ENCODE measurements at regions not wholly inside any gene's neighbourhood (a gene's known extent, or its start where the extent isn't known, plus 50 kb on each side); places are given as distances from the start of the nearest gene placed in this dataset.

DNA sequence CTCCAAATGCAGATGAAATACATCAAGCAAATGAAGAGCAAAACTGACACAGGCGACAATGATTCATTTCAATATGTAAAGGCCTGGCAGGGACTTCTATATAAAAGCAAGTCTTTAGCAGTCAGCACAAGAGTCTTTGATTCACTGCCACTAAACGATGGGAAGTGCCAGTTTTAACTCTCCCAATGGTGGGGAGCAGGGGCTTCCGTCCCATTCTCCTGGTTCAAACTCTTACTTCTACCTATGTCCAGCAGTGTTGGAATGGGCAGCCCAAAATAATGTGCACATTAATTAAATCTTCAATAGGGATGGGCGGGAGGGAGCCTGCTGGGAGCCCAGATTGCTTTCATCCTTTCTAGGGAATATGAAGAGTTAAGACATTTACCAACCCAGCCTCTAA is 97.5 kb upstream of the MDM1 start:
- TF ChIP-seq, protein P1, sequence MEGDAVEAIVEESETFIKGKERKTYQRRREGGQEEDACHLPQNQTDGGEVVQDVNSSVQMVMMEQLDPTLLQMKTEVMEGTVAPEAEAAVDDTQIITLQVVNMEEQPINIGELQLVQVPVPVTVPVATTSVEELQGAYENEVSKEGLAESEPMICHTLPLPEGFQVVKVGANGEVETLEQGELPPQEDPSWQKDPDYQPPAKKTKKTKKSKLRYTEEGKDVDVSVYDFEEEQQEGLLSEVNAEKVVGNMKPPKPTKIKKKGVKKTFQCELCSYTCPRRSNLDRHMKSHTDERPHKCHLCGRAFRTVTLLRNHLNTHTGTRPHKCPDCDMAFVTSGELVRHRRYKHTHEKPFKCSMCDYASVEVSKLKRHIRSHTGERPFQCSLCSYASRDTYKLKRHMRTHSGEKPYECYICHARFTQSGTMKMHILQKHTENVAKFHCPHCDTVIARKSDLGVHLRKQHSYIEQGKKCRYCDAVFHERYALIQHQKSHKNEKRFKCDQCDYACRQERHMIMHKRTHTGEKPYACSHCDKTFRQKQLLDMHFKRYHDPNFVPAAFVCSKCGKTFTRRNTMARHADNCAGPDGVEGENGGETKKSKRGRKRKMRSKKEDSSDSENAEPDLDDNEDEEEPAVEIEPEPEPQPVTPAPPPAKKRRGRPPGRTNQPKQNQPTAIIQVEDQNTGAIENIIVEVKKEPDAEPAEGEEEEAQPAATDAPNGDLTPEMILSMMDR (IDR thresholded peaks at IDR 0.05; ENCODE audit: control insufficient read depth, insufficient read depth, low read depth, low read length, missing control alignments): no peak
- H3K4me3 ChIP-seq (ENCODE audit: control insufficient read depth, low read depth, low read length): no peak overlapping the region
- DNase-seq (ENCODE audit: low read depth): no peak

DNA sequence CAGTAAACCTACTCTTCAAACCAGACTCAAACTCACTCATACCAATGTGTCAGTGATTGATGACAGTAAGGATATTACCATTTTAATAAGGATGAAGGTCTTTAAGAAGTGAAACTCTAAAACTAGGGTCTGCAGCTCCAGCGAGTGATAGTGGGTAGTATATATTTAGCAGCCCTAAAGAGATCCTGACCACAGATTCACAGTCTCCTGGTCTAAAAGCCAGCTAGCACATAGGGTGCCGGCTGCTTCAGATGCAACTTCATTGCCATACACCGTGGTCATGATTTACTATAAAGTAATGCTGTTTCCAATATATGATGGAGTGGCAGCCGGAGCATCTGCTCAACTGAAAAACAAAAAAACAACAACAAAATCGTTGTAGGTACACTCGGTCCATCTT is 99.6 kb upstream of the MDM1 start:
- TF ChIP-seq, protein P1 (IDR thresholded peaks at IDR 0.05; ENCODE audit: control insufficient read depth, insufficient read depth, low read depth, low read length, missing control alignments): no peak
- DNase-seq (ENCODE audit: low read depth): no peak
- no peak overlapping the region for H3K4me3 ChIP-seq (ENCODE audit: control insufficient read depth, low read depth, low read length)

DNA sequence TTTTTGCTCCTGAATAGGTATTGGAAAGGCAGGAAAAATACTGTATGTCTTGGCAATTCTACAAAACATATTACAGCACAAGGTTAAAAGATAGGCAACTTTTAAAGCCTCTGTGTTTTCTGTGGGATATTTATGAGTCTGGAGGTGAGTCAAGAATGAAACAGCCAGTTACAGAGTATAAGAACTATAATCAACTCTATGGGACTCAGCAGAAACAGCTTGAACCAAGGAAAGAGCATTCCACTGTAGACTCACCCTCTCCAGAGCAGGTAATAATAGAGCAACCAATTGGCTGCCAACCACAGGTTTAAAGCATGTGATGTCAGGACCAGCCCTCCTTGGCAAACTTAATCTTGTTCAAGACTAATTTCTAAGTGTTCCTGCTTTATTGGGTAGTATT is 100.5 kb upstream of the MDM1 start:
- H3K4me3 ChIP-seq (ENCODE audit: control insufficient read depth, low read depth, low read length): no peak overlapping the region
- TF ChIP-seq, protein P1 (IDR thresholded peaks at IDR 0.05; ENCODE audit: control insufficient read depth, insufficient read depth, low read depth, low read length, missing control alignments): no peak
- no peak for DNase-seq (ENCODE audit: low read depth)

DNA sequence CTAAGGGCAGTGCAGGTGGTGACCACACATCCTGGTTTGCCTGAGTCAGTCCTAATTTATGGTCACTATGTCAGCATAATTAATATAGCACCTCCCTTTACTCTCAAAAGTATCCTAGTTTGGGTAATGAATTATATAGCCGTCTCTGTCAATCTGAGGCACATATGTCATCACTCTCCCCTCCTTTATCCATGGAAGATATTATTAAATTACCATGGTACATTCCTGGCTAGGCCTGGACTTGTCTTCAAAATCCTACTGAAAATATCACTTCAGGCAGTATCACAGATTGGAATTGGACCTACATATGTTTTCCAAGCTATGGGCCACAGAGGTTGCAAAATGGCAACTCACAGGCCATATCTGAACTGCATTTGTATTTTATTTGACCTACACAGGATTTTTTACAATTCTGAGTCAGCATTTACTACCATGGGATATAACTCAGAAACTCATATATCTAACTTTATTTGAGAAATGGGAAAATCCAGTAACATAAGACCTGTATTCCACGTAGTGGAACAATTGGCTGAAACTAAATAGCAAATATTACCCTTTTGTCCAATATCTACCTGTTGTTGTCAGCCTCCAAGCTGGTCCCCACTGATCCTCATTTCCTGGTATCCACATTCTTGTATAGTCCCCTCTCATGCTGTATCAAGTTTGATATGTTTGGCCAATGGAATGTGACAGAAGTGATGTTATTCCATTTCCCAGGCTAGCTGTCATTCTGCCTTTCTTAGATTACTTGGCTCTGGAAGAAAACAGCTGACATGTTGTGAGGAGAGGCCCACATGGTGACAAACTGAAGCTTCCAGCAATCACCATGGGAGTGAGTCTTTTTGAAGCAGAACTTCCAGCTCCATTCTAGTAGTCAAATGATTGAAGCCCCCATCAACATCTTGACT is 102.5 kb upstream of the MDM1 start:
- TF ChIP-seq, protein P1 (IDR thresholded peaks at IDR 0.05; ENCODE audit: control insufficient read depth, insufficient read depth, low read depth, low read length, missing control alignments): no peak
- no peak for DNase-seq (ENCODE audit: low read depth)
- no peak overlapping the region for H3K4me3 ChIP-seq (ENCODE audit: control insufficient read depth, low read depth, low read length)

DNA sequence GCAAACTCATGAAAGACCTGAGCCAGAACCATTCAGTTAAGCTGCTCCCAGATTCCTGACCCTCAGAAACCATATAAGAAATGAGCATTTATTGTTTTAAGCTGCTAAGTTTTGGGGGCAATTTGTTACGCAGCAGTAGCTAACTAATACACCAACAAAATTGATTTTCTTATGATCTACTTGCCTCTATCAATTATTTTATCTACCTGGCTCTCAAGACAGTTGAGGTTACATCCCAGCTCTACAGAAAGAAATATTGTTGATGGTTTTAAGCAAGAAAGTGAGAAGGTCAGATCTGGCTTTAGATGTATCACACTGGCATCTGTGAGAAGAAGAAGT is 103.1 kb upstream of the MDM1 start:
- TF ChIP-seq, protein P1 (IDR thresholded peaks at IDR 0.05; ENCODE audit: control insufficient read depth, insufficient read depth, low read depth, low read length, missing control alignments): no peak
- DNase-seq (ENCODE audit: low read depth): no peak
- H3K4me3 ChIP-seq (ENCODE audit: control insufficient read depth, low read depth, low read length): no peak overlapping the region

DNA sequence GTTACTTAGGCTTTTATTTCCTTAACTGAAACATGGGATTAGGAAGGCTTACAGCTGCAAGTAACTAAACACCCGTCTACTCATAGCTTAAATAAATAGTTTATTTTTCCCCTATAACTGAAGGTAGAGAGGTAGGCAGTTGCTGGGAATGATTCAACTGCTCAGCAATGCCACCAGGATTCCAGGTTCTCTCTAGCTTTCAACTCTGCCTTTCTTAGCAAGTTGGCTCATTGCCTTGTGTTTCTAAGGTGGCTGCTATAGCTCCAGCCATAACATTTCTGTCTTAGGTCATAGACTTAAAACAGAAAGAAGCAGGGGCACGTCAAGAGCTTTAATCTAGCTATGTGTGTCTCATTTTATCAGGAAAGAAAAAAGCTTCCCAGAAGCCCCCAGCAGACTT is 103.7 kb upstream of the MDM1 start:
- no peak overlapping the region for H3K4me3 ChIP-seq (ENCODE audit: control insufficient read depth, low read depth, low read length)
- DNase-seq (ENCODE audit: low read depth): no peak
- TF ChIP-seq, protein P1 (IDR thresholded peaks at IDR 0.05; ENCODE audit: control insufficient read depth, insufficient read depth, low read depth, low read length, missing control alignments): no peak
